Activated naive CD8-positive, alpha-beta T cell treated with anti-CD3 and anti-CD28 coated beads for 36 hours (primary cell): ENCODE measurements at regions not wholly inside any gene's neighbourhood (a gene's known extent, or its start where the extent isn't known, plus 50 kb on each side); places are given as distances from the start of the nearest gene placed in this dataset.
"Not testable (repeated sequence)": the region's sequence is repeated elsewhere in the genome, so short reads cannot be mapped to it uniquely, and the experiment has no call there.

ENCODE experiments used
- DNase-seq: peaks from one replicate; pipeline ENCODE4 v3.0.0; 2021
- H3K27ac Mint-ChIP-seq: one replicate; pipeline ENCODE4 v1.8.0; 2022; ENCODE audit warnings: mild to moderate bottlenecking, moderate library complexity, mixed read lengths
- H3K27me3 Mint-ChIP-seq: one replicate; pipeline ENCODE4 v1.8.0; 2022; ENCODE audit warnings: mild to moderate bottlenecking, mixed read lengths
- H3K36me3 Mint-ChIP-seq: one replicate; pipeline ENCODE4 v1.8.0; 2021; ENCODE audit warnings: mild to moderate bottlenecking, mixed read lengths
- H3K4me1 Mint-ChIP-seq: one replicate; pipeline ENCODE4 v1.8.0; 2021; ENCODE audit warnings: mixed read lengths
- H3K4me3 Mint-ChIP-seq: one replicate; pipeline ENCODE4 v1.8.0; 2022; ENCODE audit warnings: mild to moderate bottlenecking, moderate library complexity, mixed read lengths
- H3K9me3 Mint-ChIP-seq: one replicate; pipeline ENCODE4 v1.8.0; 2022; ENCODE audit warnings: mixed read lengths

DNA sequence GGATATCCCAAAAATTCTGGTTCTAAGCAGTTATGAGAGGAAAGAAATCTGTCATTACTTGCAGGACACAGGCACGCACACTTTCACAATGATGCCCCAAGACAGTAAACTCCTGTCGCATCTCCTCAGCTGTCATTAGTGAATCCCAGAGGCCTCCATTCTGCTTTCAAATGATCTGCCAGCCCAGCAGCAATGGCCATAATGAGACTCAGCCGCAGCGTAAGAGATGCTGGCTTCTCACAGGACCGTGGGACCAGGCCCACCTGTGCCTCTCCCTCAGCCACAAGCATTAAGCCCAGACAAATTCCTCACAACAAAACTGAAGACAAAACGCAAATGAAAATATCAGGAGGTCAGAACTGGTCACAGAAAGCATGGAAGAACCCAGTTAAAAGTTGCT, 98.0 kb upstream of the VLDLR start:
- Mint-ChIP-seq H3K36me3 (no peaks in the 10 kb centered on the region), H3K4me3 (no peak overlapping the region), H3K27me3 (peaks cover 4% of the 10 kb centered on the region), H3K27ac (no peak overlapping the region), H3K9me3 (peaks cover 7% of the 10 kb centered on the region), H3K4me1 (no peaks in the 10 kb centered on the region)
- no peak for DNase-seq

DNA sequence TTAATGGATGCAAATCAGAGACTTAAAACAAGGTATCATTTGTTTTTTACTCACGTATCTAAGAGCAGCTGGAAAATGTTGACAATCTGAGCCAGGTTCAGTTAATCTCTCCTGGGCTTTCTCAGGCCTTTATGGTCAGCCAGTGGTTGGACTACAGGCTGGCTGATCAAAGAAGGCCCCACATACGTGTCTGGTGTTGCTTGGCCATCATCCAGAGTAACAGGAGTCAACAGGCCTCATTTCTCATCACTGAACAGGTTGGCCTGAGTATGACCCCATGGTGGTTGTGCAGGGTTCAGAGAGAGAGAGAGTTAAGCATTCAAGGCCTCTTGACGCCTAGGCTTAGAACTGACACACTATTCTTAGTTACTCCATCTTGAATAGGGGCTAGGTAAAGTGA, 97.0 kb upstream of the VLDLR start:
- Mint-ChIP-seq H3K27me3 (peaks cover 4% of the 10 kb centered on the region), H3K9me3 (peaks cover 1% of the 10 kb centered on the region), H3K4me1 (no peaks in the 10 kb centered on the region), H3K27ac (no peak overlapping the region), H3K36me3 (no peaks in the 10 kb centered on the region), H3K4me3 (no peak overlapping the region)
- no peak for DNase-seq

GRCh38 chr9:2525147-2525546, 96.4 kb upstream of the VLDLR start:
- Mint-ChIP-seq H3K36me3 (no peaks in the 10 kb centered on the region), H3K4me3 (no peak overlapping the region), H3K9me3 (peaks cover under 1% of the 10 kb centered on the region), H3K27me3 (peaks cover 4% of the 10 kb centered on the region), H3K4me1 (no peaks in the 10 kb centered on the region), H3K27ac (no peak overlapping the region)
- no peak for DNase-seq

GRCh38 chr9:2526071-2526828, 95.3 kb upstream of the VLDLR start:
- no peak overlapping the region for H3K27ac Mint-ChIP-seq
- H3K27me3 Mint-ChIP-seq, result peaks cover 4% of the 10 kb centered on the region
- no peak overlapping the region for H3K4me3 Mint-ChIP-seq
- no peaks in the 10 kb centered on the region for H3K9me3 Mint-ChIP-seq
- no peak for DNase-seq
- no peaks in the 10 kb centered on the region for H3K36me3 Mint-ChIP-seq
- H3K4me1 Mint-ChIP-seq, result no peaks in the 10 kb centered on the region

DNA sequence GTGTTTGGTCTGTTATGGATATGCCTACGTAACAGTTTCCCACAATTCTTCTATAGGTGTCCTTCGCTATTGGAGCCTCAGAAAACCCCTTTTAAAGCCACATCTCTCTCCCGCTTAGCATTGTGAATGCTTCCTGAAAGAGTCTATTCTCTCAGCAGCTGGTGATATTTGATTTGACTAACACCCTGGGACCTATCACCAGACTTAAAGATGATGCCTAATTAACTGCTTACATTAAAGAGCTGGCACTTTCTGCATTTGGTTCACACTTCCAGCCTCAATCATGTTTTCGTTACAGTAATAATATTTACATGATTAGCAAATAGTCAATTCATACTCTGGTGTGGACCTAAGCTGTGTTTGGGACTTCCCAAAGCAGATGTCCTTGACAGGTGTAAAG, 90.1 kb upstream of the VLDLR start:
- Mint-ChIP-seq H3K27me3 (no peaks in the 10 kb centered on the region), H3K4me1 (no peaks in the 10 kb centered on the region), H3K9me3 (no peaks in the 10 kb centered on the region), H3K36me3 (no peaks in the 10 kb centered on the region), H3K27ac (no peak overlapping the region), H3K4me3 (no peak overlapping the region)
- no peak for DNase-seq

GRCh38 chr9:2536511-2536910, 85.1 kb upstream of the VLDLR start:
- Mint-ChIP-seq H3K9me3 (no peaks in the 10 kb centered on the region), H3K4me1 (no peaks in the 10 kb centered on the region), H3K27me3 (peaks cover 4% of the 10 kb centered on the region), H3K27ac (no peak overlapping the region), H3K36me3 (no peaks in the 10 kb centered on the region), H3K4me3 (no peak overlapping the region)
- DNase-seq, result no peak

- Mint-ChIP-seq H3K4me1 (no peaks in the 10 kb centered on the region), H3K4me3 (no peak overlapping the region), H3K27me3 (peaks cover 13% of the 10 kb centered on the region), H3K36me3 (no peaks in the 10 kb centered on the region), H3K9me3 (peaks cover 6% of the 10 kb centered on the region), H3K27ac (no peak overlapping the region)
- no peak for DNase-seq
Measured at GRCh38 chr9:2545881-2546490, 75.6 kb upstream of the VLDLR start.

DNA sequence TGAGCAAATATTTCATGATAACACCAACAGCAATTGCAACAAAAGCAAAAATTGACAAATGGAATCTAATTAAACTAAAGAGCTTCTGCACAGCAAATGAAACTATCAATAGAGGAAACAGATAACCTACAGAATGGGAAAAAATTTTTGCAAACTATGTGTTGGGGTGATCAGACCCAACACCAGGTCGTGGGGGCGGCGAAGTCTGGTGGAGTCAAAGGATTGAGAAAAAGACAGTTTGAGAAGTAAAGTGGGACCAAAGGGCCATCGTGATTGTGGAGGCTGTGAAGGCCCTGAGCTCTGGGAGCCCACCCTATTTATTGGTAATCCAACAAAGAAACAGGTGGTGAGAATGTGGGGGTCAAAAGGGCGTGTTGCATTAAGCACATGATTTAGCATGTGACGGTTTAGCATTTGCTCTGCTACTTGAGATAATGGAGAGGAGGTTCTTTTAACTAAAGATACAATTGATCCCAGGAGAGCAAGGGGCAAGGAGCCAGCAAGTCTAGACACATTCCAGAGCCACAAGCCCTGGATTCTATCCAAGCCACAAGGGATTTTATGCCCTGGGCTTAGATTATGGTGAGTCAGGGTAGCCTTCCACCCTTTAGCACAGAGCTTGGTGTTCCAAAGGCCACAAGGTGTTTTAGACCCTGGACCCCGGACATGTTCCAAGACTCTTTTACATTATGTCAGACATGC, 65.5 kb upstream of the VLDLR start:
- H3K36me3 Mint-ChIP-seq, H3K27me3 Mint-ChIP-seq, H3K4me1 Mint-ChIP-seq, H3K27ac Mint-ChIP-seq, DNase-seq, H3K4me3 Mint-ChIP-seq: not testable (repeated sequence)
- peaks cover 15% of the 10 kb centered on the region for H3K9me3 Mint-ChIP-seq

DNA sequence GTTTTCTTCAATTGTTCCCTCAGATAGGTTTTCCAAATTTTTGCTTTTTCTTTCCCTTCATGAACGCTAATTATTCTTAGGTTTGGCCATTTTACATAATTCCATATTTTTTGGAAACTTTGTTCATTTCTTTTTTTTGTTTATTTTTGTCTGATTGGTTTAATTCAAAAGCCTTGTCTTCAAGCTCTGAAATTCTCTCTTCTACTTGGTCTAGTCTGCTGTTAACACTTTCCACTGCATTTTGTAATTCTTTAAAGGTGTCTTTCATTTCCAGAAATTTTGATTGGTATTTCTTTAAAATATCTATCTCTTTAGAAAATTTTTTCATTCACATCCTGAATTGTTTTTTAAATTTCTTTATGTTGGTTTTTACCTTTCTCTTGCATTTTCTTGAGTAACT, 63.9 kb upstream of the VLDLR start:
- Mint-ChIP-seq H3K36me3 (no peaks in the 10 kb centered on the region), H3K4me3 (no peak overlapping the region), H3K27me3 (peaks cover 4% of the 10 kb centered on the region), H3K4me1 (no peaks in the 10 kb centered on the region), H3K27ac (no peak overlapping the region), H3K9me3 (peaks cover 21% of the 10 kb centered on the region)
- no peak for DNase-seq

DNA sequence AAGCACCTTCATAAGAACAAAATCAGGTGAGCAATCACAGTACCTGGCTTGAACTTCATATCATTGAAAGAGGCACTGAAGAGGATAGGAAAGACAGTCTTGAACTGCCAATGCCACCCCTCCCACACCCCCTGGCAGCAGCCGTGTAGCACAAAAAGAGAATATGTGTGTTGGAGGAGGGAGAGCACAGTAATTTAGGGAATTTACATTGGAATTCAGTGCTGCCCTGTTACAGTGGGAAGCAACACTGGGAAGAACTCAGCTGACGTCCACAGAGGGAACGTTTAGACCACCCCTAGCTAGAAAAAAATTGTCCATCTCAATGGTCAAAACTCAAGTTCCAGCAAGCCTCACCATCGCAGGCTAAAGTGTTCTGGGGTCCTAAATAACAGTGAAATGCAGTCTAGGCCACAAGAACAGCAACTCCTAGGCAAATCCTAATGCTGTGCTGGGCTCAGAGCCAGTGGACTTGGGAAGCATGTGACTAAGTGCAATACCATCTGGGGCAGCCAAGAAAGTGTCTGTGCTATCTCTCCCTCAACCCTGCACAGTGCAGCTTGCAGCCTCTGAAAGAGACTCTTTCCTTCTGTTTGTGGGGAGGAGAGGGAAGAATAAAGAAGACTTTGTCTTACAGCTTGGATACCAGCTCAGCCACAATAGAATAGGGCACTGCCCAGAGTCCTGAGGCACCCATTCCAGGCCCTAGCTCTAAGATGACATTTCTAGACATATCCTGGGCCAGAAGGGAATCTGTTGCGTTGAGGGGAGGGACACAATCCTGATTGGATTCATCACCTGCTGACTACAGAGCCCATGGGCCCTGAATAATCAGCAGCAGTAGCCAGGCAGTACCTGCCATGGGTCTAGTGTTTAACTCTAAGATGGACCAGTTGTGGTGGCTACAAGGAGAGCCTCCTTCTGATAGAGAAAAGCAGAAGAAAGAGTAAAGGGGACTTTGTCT, 62.1 kb upstream of the VLDLR start:
- H3K4me3 Mint-ChIP-seq, result no peak overlapping the region

GRCh38 chr9:2560180-2560579, 61.4 kb upstream of the VLDLR start:
- no peak for DNase-seq
- Mint-ChIP-seq H3K27me3 (peaks cover 4% of the 10 kb centered on the region), H3K4me1 (no peaks in the 10 kb centered on the region), H3K4me3 (no peak overlapping the region), H3K27ac (no peak overlapping the region), H3K36me3 (no peaks in the 10 kb centered on the region), H3K9me3 (peaks cover 20% of the 10 kb centered on the region)

More for the DNA sequence above, 62.1 kb upstream of the VLDLR start:
- Mint-ChIP-seq H3K27ac (no peak overlapping the region), H3K4me1 (no peaks in the 10 kb centered on the region), H3K27me3 (peaks cover 4% of the 10 kb centered on the region), H3K9me3 (peaks cover 21% of the 10 kb centered on the region), H3K36me3 (no peaks in the 10 kb centered on the region)
- no peak for DNase-seq

DNA sequence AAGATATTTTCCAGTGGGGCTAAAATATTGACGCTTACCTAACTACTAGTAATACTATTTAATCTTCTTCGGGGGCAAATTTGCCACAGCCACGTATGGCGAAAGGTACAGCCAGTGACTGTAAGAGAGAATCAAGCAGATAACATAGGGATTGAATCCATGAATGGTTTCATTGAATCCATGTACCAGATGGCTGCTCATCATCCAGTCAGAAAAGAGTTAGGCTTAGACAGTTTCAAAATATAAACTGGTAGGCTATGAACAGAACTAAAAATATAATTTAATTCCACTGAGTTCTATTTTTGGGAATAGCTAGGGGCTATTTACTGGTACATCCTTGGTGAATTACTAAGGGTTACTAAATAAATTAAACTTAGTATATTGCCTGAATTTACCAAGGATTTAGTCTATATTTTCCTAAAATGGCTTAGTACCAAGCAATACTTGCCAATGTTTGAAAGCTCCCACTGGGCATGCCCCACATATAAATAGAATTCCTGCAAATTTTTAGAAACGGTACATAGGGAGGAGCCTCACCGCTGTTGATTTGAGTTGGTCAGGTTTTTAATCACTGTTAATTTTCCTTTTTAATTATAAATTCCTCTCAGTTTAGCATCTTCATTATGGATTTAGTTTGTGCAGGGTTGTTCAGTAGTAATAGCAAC, 55.8 kb upstream of the VLDLR start:
- Mint-ChIP-seq H3K27ac (no peak overlapping the region), H3K4me3 (no peak overlapping the region), H3K27me3 (peaks cover 9% of the 10 kb centered on the region), H3K9me3 (peaks cover 6% of the 10 kb centered on the region), H3K36me3 (no peaks in the 10 kb centered on the region), H3K4me1 (no peaks in the 10 kb centered on the region)
- no peak for DNase-seq

DNA sequence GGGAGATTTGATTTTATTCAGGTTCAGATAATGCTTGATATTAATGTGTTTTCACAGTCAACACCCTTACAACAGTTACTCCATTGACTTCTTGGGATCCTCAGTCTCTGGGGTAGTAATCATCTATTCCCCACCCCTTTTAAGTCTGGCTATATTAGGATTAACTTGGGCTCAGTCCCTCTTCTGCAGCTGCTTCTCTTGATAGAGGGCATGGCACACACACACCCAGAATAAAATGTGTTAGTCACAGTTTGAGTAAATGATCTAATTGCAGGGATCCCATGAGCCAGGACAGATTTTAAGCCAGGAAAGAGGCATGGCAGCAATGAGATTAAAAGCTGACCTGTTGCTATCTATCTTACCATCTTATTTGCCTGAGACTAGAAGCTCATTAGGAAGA, 53.7 kb upstream of the VLDLR start:
- no peak overlapping the region for H3K4me3 Mint-ChIP-seq
- no peaks in the 10 kb centered on the region for H3K9me3 Mint-ChIP-seq
- DNase-seq, result no peak
- H3K4me1 Mint-ChIP-seq, result no peaks in the 10 kb centered on the region
- H3K36me3 Mint-ChIP-seq, result no peaks in the 10 kb centered on the region
- H3K27ac Mint-ChIP-seq, result no peak overlapping the region
- H3K27me3 Mint-ChIP-seq, result peaks cover 14% of the 10 kb centered on the region

DNA sequence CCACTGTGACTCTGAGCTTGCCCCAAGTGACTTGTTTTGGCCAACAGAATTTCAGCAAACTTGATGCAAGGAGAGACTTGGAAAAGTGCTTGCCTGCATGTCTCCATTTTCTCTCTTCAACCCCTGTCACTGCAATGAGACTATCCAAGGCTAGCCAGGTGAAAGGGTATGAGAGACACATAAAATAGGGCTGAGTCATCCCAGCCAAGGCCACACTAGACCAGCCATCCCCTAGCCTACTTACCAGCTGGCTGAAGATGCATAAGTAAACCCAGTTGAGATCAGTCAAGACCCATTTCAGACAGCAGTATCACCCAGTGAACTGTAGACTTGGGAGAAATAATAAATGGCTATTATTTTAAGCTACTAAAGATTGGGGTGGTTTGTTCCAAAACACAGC, 52.9 kb upstream of the VLDLR start:
- no peaks in the 10 kb centered on the region for H3K36me3 Mint-ChIP-seq
- H3K27ac Mint-ChIP-seq, result no peak overlapping the region
- no peaks in the 10 kb centered on the region for H3K9me3 Mint-ChIP-seq
- DNase-seq, result no peak
- H3K4me1 Mint-ChIP-seq, result no peaks in the 10 kb centered on the region
- peaks cover 21% of the 10 kb centered on the region for H3K27me3 Mint-ChIP-seq
- no peak overlapping the region for H3K4me3 Mint-ChIP-seq
